CD4-positive, alpha-beta memory T cell (primary cell): ENCODE measurements at regions not wholly inside any gene's neighbourhood (a gene's known extent, or its start where the extent isn't known, plus 50 kb on each side); places are given as distances from the start of the nearest gene placed in this dataset.
"Not testable (repeated sequence)": the region's sequence is repeated elsewhere in the genome, so short reads cannot be mapped to it uniquely, and the experiment has no call there.

Experiments used
- CTCF ChIA-PET: fragments of 350-600 bp; sonication (Branson Sonifier 250); formaldehyde crosslinking; loops from one replicate; lab custom pipeline; 2021; ENCODE audit warnings: inconsistent platforms; ENCODE audit not compliant: partially characterized antibody; lab: Charles Lee
- POLR2A ChIA-PET: fragments of 350-600 bp; sonication (Branson Sonifier 250); formaldehyde crosslinking; loops from one replicate; lab custom pipeline; 2021; ENCODE audit not compliant: partially characterized antibody; lab: Charles Lee
- DNase-seq, 5 donors: peaks; one replicate each; pipeline versions ENCODE4 v3.0.0 to v3.0.0-alpha.2; 2020 to 2022; ENCODE audit warnings: mixed read lengths in 1 of 5
- H3K27ac ChIP-seq: one replicate; pipeline ENCODE4 v1.7.0; 2013; ENCODE audit warnings: low read depth, low read length
- H3K27me3 ChIP-seq: 2 replicates; pipeline ENCODE4 v1.7.0; 2013; ENCODE audit warnings: mild to moderate bottlenecking, low read length, moderate library complexity; ENCODE audit not compliant: insufficient read depth
- H3K36me3 ChIP-seq: 2 replicates; pipeline ENCODE4 v1.7.0; 2013; ENCODE audit warnings: mild to moderate bottlenecking, low read length, moderate library complexity; ENCODE audit not compliant: insufficient read depth
- H3K4me1 ChIP-seq: 2 replicates; pipeline ENCODE4 v1.7.0; 2013; ENCODE audit warnings: mild to moderate bottlenecking, low read length, moderate library complexity; ENCODE audit not compliant: insufficient read depth
- H3K4me3 ChIP-seq, 2 donors: one replicate each; pipeline ENCODE4 v1.7.0; 2013; ENCODE audit warnings: low read length in 2 of 2, mild to moderate bottlenecking in 1 of 2
- H3K9me3 ChIP-seq, 2 donors: one replicate each; pipeline ENCODE4 v1.7.0; 2013; ENCODE audit warnings: low read length in 2 of 2, control low read depth in 1 of 2; ENCODE audit not compliant: control insufficient read depth in 1 of 2
- H3K27ac Mint-ChIP-seq, 7 donors: one replicate each; pipeline ENCODE4 v1.8.0; 2020 to 2021; ENCODE audit warnings: mixed read lengths in 7 of 7, mild to moderate bottlenecking in 6 of 7, inconsistent platforms in 3 of 7, moderate library complexity in 3 of 7
- H3K27me3 Mint-ChIP-seq, 2 donors: one replicate each; pipeline ENCODE4 v1.8.0; 2020 to 2021; ENCODE audit warnings: mixed read lengths in 2 of 2
- H3K36me3 Mint-ChIP-seq, 2 donors: one replicate each; pipeline ENCODE4 v1.8.0; 2020 to 2021; ENCODE audit warnings: mixed read lengths in 2 of 2, inconsistent platforms in 1 of 2, mild to moderate bottlenecking in 1 of 2
- H3K4me1 Mint-ChIP-seq, 4 donors: one replicate each; pipeline ENCODE4 v1.8.0; 2020 to 2021; ENCODE audit warnings: mixed read lengths in 4 of 4, mild to moderate bottlenecking in 1 of 4
- H3K4me3 Mint-ChIP-seq, 8 donors: one replicate each; pipeline ENCODE4 v1.8.0; 2020 to 2021; ENCODE audit warnings: mixed read lengths in 8 of 8, mild to moderate bottlenecking in 7 of 8, moderate library complexity in 6 of 8, inconsistent platforms in 3 of 8
- H3K9me3 Mint-ChIP-seq, 8 donors: one replicate each; pipeline ENCODE4 v1.8.0; 2020 to 2021; ENCODE audit warnings: mixed read lengths in 8 of 8, mild to moderate bottlenecking in 5 of 8, inconsistent platforms in 3 of 8, moderate library complexity in 1 of 8
- intact Hi-C: fragments of 100-400 bp; cut with micrococcal nuclease; formaldehyde crosslinking; loops from one replicate; pipeline ENCODE4 v1.15.1; 2023

DNA sequence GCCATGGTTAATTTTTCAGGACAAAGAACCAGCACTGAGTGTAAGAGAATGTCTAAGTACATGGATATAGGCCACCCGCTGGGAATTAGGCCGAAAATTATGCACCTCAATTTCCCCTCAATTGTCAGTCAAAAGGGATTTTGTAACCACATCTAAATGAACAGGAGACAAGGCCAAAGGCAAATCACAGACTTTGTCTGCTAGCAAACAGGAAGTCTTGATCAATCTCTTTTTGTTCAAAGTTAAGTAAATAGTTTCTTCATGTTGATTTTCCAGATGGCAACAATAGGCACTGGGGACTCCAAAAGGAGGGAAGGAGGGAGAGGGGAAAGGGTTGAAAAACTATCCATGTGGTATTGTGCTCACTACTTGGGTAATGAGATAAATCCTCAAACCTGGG, 276.0 kb downstream of the COG6 start:
- Histone ChIP-seq H3K36me3 (no peaks in the 10 kb centered on the region), H3K27ac (no peak overlapping the region), H3K9me3 (no peaks in the 10 kb centered on the region), H3K4me3 (no peak overlapping the region), H3K4me1 (no peaks in the 10 kb centered on the region), H3K27me3 (no peaks in the 10 kb centered on the region)
- Mint-ChIP-seq H3K27ac (no peak overlapping the region), H3K36me3 (no peaks in the 10 kb centered on the region), H3K27me3 (peaks cover 0 to 3% of the 10 kb centered on the region in 2 donors), H3K9me3 (peaks cover 0 to 2% (median 0%) of the 10 kb centered on the region in 8 donors), H3K4me3 (no peak overlapping the region), H3K4me1 (peaks cover 0 to 13% (median 5%) of the 10 kb centered on the region in 4 donors)
- intact Hi-C loops, result no loop called here
- CTCF ChIA-PET, result no interaction called here
- POLR2A ChIA-PET, result no interaction called here
- DNase-seq, result no peak

DNA sequence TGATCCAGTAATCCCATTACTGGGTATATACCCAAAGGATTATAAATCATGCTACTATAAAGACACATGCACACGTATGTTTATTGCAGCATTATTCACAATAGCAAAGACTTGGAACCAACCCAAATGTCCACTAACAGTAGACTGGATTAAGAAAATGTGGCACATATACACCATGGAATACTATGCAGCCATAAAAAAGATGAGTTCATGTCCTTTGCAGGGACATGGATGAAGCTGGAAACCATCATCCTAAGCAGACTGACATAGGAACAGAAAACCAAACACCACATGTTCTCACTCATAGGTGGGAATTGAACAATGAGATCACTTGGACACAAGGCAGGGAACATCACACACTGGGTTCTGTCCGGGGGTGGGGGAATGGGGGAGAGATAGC, 277.1 kb downstream of the COG6 start:
- H3K9me3 ChIP-seq, H3K36me3 Mint-ChIP-seq, H3K4me3 ChIP-seq, POLR2A ChIA-PET, H3K36me3 ChIP-seq, H3K27me3 ChIP-seq, H3K27me3 Mint-ChIP-seq, intact Hi-C loops, H3K4me1 ChIP-seq, DNase-seq, H3K9me3 Mint-ChIP-seq, H3K27ac Mint-ChIP-seq, CTCF ChIA-PET, H3K4me3 Mint-ChIP-seq, H3K27ac ChIP-seq: not testable (repeated sequence)
- H3K4me1 Mint-ChIP-seq, result peaks cover 5 to 19% (median 11%) of the 10 kb centered on the region in 4 donors

DNA sequence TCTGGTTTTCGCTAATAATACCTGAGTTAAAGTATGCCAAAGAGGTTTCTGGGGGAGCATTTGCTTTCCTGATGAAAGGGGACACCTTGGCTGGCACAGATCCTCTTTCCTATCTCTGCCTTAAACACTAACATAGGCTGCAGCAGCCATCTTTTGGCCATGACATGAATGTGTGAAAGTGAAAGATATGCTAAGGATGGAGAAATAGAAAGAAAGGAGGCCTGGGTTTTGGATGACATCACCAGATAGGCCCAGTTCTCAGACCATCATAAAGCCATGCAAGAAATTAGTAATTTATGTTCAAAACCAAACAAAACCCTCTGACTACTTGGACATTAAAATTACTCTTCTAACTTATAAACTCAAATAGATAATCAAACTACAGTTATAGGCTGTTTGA, 279.7 kb downstream of the COG6 start:
- H3K4me3 ChIP-seq, result no peak overlapping the region
- no peak overlapping the region for H3K4me3 Mint-ChIP-seq
- no peaks in the 10 kb centered on the region for H3K9me3 Mint-ChIP-seq
- H3K27ac ChIP-seq, result no peak overlapping the region
- intact Hi-C loops, result no loop called here
- no peak overlapping the region for H3K27ac Mint-ChIP-seq
- H3K36me3 ChIP-seq, result no peaks in the 10 kb centered on the region
- DNase-seq, result no peak
- ChIA-PET POLR2A (no interaction called here), CTCF (no interaction called here)
- no peaks in the 10 kb centered on the region for H3K27me3 ChIP-seq
- H3K27me3 Mint-ChIP-seq, result peaks cover 0 to under 1% of the 10 kb centered on the region in 2 donors
- H3K36me3 Mint-ChIP-seq, result no peaks in the 10 kb centered on the region
- peaks cover 5 to 14% (median 9%) of the 10 kb centered on the region in 4 donors for H3K4me1 Mint-ChIP-seq
- no peaks in the 10 kb centered on the region for H3K9me3 ChIP-seq
- peaks cover 9% of the 10 kb centered on the region for H3K4me1 ChIP-seq

DNA sequence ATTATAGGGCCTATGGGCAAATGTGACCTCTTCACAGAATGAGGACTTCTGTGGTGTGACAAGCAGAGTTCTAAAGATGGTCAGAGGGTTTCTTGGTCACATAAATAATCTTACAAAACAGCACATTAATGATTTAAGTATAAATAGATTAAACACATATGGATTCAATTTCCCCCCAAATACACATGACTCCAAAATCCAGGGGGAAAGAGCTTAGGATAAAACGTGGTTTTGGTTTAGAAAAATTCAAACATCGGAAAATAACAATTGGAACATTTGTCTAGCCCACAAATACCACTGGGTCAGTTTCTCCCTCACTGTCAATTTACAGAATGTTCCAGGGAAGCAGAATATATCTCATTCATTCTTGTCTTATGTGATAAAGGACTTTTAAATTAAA, 283.1 kb downstream of the COG6 start:
- no peak overlapping the region for H3K4me3 ChIP-seq
- H3K4me1 ChIP-seq, result peaks cover 9% of the 10 kb centered on the region
- no peaks in the 10 kb centered on the region for H3K36me3 Mint-ChIP-seq
- DNase-seq, result no peak
- no peaks in the 10 kb centered on the region for H3K27me3 ChIP-seq
- H3K27ac ChIP-seq, result no peak overlapping the region
- H3K27me3 Mint-ChIP-seq, result peaks cover 0 to 1% of the 10 kb centered on the region in 2 donors
- no peak overlapping the region for H3K27ac Mint-ChIP-seq
- H3K9me3 ChIP-seq, result no peaks in the 10 kb centered on the region
- H3K4me3 Mint-ChIP-seq, result no peak overlapping the region
- intact Hi-C loops, result no loop called here
- ChIA-PET POLR2A (interaction anchor here (0.8 kb wide), 1 partner anchor 34 kb away, joined by 3 read pairs; no protein-coding TSS in a partner anchor), CTCF (interaction anchor here (0.7 to 8.7 kb wide), 8 partner anchors 13 to 745 kb away, joined by 3 to 124 read pairs (median 3); no protein-coding TSS in a partner anchor)
- H3K36me3 ChIP-seq, result no peaks in the 10 kb centered on the region
- peaks cover 8 to 15% (median 12%) of the 10 kb centered on the region in 4 donors for H3K4me1 Mint-ChIP-seq
- H3K9me3 Mint-ChIP-seq, result no peaks in the 10 kb centered on the region

DNA sequence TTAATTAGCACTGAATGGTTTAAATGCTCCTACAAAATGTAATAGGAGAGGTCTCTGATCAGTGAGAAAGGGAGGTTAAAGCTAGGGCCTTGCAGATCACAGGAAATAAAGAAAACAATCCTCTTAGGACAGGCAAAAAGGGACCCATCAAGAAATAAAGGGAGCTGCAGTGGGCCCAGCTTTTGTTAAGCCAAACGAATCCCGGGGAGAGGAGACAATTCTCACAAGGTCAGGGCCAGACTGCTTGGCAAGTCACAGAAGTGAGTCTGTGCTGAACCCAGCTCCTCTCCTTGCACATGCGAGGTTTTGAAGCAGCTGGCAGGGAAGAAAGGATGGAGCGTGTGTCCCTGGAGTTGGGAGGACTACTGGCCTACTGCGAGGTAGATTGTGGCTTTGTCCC, 285.8 kb downstream of the COG6 start:
- Histone ChIP-seq H3K4me3 (no peak overlapping the region), H3K4me1 (peaks cover 9% of the 10 kb centered on the region), H3K36me3 (no peaks in the 10 kb centered on the region), H3K9me3 (no peaks in the 10 kb centered on the region), H3K27me3 (no peaks in the 10 kb centered on the region), H3K27ac (no peak overlapping the region)
- Mint-ChIP-seq H3K36me3 (no peaks in the 10 kb centered on the region), H3K4me3 (no peak overlapping the region), H3K9me3 (no peaks in the 10 kb centered on the region), H3K27me3 (peaks cover 0 to 1% of the 10 kb centered on the region in 2 donors), H3K27ac (no peak overlapping the region), H3K4me1 (peaks cover 8 to 19% (median 12%) of the 10 kb centered on the region in 4 donors)
- intact Hi-C loops, result loop anchor here (5.0 kb wide), 3 partner anchors 246 to 726 kb away; partner anchors contain the start of gene FOXO1
- ChIA-PET CTCF (interaction anchor here (1.1 to 8.7 kb wide), 7 partner anchors 12 to 742 kb away, joined by 3 to 124 read pairs (median 18); no protein-coding TSS in a partner anchor), POLR2A (no interaction called here)
- no peak for DNase-seq

DNA sequence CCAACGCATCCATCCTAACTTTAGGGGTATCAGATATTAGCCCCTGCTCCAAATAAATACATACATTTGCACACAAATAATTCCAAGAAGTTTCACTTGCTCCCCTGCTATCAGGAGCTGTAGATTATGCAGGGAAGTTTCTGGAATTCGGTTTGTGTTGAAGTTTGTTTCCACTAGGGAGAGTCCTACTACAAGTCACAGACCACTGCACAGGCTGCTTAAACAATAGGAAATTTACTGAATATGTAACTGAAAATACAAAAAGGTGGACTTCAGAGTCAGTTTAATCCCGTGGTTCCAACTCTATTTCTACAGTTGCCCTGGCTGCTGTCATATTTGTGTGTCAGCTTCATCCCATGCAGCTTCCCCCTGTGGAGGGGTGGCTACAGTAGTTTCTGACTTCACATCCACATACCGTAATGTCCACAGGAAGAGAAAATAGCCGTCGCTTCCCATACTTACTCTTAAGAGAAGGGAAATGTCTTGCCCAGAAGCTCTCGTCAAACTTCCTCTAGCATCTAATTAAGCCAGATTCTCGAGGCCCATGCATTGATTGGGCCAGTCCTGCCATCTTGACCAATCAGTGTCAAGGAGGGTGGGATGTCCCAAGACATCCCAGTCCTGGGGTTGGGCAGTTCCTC, 286.6 kb downstream of the COG6 start:
- Mint-ChIP-seq H3K4me1 (peaks cover 6 to 17% (median 10%) of the 10 kb centered on the region in 4 donors), H3K27me3 (peaks cover 0 to 1% of the 10 kb centered on the region in 2 donors), H3K9me3 (no peaks in the 10 kb centered on the region), H3K4me3 (no peak overlapping the region), H3K36me3 (no peaks in the 10 kb centered on the region), H3K27ac (peak overlapping the region in 1 of 7 donors; percentile 42)
- POLR2A ChIA-PET, result interaction anchor here (1.3 kb wide), 3 partner anchors 162 to 726 kb away, joined by 3 to 5 read pairs (median 3); no protein-coding TSS in a partner anchor
- H3K27me3 ChIP-seq, result no peaks in the 10 kb centered on the region
- H3K27ac ChIP-seq, result no peak overlapping the region
- peaks cover 5% of the 10 kb centered on the region for H3K4me1 ChIP-seq
- intact Hi-C loops, result loop anchor here (1.0 to 5.0 kb wide), 8 partner anchors 127 to 835 kb away; partner anchors contain the start of gene FOXO1
- no peaks in the 10 kb centered on the region for H3K36me3 ChIP-seq
- no peak for DNase-seq
- H3K4me3 ChIP-seq, result no peak overlapping the region
- CTCF ChIA-PET, result interaction anchor here (0.8 to 8.7 kb wide), 31 partner anchors 8 to 1008 kb away, joined by 3 to 124 read pairs (median 4); no protein-coding TSS in a partner anchor
- no peaks in the 10 kb centered on the region for H3K9me3 ChIP-seq

DNA sequence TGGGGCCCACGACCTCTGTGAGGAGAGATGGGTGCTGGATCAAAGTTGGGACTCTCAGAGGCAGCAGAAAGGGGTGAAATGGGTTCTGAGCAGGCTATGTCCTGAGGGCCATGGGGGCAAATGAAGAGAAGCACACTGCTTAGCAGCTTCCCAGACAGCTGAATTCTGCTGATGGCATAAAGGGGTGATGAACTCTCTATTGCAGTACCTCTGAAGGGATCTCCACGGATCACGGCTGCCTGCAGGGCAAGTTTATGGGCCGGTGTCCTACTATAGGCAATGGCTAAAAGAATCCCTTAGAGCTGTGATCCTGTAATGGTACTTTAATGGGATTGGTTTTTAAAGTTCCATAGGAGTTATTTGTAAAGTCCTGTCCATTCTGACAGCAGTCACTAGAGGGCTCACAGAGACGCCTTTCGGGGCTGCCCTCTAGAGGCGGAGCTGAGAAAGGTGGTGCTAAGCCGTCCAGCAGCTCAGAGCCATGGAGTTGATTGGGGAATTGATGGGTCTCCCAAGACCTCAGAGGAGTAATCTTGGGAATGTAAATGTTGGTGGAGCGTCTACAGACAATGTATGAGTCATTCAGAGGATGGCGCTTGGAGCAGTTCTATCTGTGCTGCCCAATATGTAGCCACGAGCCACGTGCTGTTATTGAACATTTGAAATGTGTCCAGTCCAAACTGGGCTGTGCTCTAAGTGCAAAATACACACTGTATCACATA, 287.3 kb downstream of the COG6 start:
- intact Hi-C loops, result loop anchor here (1.0 to 5.0 kb wide), 8 partner anchors 127 to 835 kb away; partner anchors contain the start of gene FOXO1
- no peaks in the 10 kb centered on the region for H3K36me3 ChIP-seq
- Mint-ChIP-seq H3K36me3 (no peaks in the 10 kb centered on the region), H3K9me3 (no peaks in the 10 kb centered on the region), H3K27me3 (peaks cover 0 to 1% of the 10 kb centered on the region in 2 donors), H3K4me1 (peaks cover 3 to 13% (median 6%) of the 10 kb centered on the region in 4 donors), H3K4me3 (peak overlapping the region in 1 of 8 donors; percentile 20), H3K27ac (peak overlapping the region in 1 of 7 donors; percentile 43)
- H3K9me3 ChIP-seq, result no peaks in the 10 kb centered on the region
- DNase-seq, result peak; percentile 55 to 67 (median 63)
- ChIA-PET POLR2A (interaction anchor here (0.9 to 1.3 kb wide), 4 partner anchors 163 to 725 kb away, joined by 3 to 5 read pairs (median 3); no protein-coding TSS in a partner anchor), CTCF (interaction anchor here (0.8 to 8.7 kb wide), 39 partner anchors 9 to 1007 kb away, joined by 3 to 124 read pairs (median 4); no protein-coding TSS in a partner anchor)
- H3K4me1 ChIP-seq, result no peaks in the 10 kb centered on the region
- H3K27ac ChIP-seq, result no peak overlapping the region
- no peak overlapping the region for H3K4me3 ChIP-seq
- no peaks in the 10 kb centered on the region for H3K27me3 ChIP-seq
